Fibroblast of villous mesenchyme (primary cell): ENCODE measurements at regions not wholly inside any gene's neighbourhood (a gene's known extent, or its start where the extent isn't known, plus 50 kb on each side); places are given as distances from the start of the nearest gene placed in this dataset.
"Not testable (repeated sequence)": the region's sequence is repeated elsewhere in the genome, so short reads cannot be mapped to it uniquely, and the experiment has no call there.

Experiments used
- DNase-seq: peaks from one replicate; pipeline ENCODE4 v3.0.0-alpha.2; 2010; ENCODE audit warnings: low read depth
- H3K4me3 ChIP-seq: 2 replicates; pipeline ENCODE4 v1.5.1; 2011; ENCODE audit warnings: low read depth, mild to moderate bottlenecking, low read length
- TF ChIP-seq, protein P1 (sequence below): IDR thresholded peaks from 2 replicates; pipeline ENCODE4 v1.5.1; 2012; ENCODE audit warnings: low read depth, mild to moderate bottlenecking, low read length; ENCODE audit not compliant: insufficient read depth

DNA sequence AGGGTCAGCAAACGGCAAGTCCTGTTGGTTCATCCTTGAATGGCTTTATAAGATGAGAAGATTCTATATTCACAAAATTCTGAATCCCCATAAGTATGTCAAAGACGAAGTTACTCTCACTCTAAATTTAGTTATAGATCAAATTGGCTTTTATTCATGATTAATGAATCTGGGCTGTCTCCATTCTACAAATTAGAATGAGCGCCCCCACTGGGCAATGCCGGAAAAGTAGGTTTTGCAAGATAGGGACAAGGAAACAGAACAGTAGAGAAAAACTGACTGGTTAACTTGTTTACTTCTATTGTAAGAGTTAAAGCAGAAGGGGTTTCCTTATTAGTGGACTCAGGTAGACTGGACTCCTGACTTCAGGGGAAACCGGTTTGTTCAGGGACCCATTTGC, 100.3 kb downstream of the F11 start:
- no peak overlapping the region for H3K4me3 ChIP-seq
- TF ChIP-seq, protein P1, sequence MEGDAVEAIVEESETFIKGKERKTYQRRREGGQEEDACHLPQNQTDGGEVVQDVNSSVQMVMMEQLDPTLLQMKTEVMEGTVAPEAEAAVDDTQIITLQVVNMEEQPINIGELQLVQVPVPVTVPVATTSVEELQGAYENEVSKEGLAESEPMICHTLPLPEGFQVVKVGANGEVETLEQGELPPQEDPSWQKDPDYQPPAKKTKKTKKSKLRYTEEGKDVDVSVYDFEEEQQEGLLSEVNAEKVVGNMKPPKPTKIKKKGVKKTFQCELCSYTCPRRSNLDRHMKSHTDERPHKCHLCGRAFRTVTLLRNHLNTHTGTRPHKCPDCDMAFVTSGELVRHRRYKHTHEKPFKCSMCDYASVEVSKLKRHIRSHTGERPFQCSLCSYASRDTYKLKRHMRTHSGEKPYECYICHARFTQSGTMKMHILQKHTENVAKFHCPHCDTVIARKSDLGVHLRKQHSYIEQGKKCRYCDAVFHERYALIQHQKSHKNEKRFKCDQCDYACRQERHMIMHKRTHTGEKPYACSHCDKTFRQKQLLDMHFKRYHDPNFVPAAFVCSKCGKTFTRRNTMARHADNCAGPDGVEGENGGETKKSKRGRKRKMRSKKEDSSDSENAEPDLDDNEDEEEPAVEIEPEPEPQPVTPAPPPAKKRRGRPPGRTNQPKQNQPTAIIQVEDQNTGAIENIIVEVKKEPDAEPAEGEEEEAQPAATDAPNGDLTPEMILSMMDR = no peak
- DNase-seq = no peak

DNA sequence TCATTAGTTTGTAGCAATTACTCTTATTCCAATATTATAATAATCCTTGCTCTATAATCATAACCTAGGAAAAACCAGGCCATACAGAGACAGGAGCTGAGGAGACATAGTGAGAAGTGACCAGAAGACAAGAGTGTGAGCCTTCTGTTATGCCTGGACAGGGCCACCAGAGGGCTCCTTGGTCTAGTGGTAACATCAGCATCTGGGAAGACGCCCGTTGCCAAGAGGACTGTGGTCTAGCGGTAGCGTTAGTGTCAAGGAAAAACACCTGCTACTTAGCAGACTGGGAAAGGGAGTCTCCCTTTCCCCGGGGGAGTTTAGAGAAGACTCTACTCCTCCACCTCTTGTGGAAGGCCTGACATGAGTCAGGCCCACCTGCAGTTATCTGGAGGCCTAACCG, 97.0 kb downstream of the F11 start:
- not testable (repeated sequence) for DNase-seq, H3K4me3 ChIP-seq

GRCh38 chr4:186360551-186360950, 94.6 kb downstream of the F11 start:
- TF ChIP-seq, protein P1 = no peak
- no peak overlapping the region for H3K4me3 ChIP-seq
- DNase-seq = no peak

DNA sequence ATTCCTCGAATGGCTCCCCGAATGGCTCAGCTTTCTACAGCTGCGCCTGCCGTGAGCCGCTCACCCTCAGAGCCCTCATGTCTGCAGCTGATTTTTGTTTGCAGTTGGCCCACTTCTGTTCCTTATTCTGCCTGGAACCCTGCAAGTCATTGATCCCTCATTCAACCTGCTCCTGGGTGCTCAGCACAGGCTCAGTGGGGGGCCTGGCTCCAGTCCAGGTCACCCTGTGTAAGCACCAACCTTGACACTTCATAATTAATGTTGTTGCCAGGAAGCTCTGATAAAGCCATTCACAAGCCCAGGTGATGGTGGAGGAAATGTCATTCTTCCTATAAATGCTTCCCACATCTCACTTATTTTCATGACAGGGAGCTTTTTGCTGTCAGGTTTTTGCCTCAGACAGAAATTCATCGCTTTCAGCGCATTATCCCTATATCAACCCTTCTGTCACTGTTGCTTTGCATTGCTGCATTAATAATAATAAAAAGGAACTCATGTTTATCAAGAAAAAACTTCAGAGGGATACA, 85.7 kb downstream of the F11 start:
- TF ChIP-seq, protein P1 = no peak
- no peak for DNase-seq
- no peak overlapping the region for H3K4me3 ChIP-seq

GRCh38 chr4:186348433-186348832, 82.4 kb downstream of the F11 start:
- TF ChIP-seq, protein P1 = no peak
- DNase-seq = no peak
- H3K4me3 ChIP-seq = no peak overlapping the region

GRCh38 chr4:186347743-186348142, 81.8 kb downstream of the F11 start:
- DNase-seq = no peak
- TF ChIP-seq, protein P1 = no peak
- H3K4me3 ChIP-seq = no peak overlapping the region

GRCh38 chr4:186345184-186345583, 79.2 kb downstream of the F11 start:
- TF ChIP-seq, protein P1 = no peak
- DNase-seq = no peak
- H3K4me3 ChIP-seq = no peak overlapping the region

DNA sequence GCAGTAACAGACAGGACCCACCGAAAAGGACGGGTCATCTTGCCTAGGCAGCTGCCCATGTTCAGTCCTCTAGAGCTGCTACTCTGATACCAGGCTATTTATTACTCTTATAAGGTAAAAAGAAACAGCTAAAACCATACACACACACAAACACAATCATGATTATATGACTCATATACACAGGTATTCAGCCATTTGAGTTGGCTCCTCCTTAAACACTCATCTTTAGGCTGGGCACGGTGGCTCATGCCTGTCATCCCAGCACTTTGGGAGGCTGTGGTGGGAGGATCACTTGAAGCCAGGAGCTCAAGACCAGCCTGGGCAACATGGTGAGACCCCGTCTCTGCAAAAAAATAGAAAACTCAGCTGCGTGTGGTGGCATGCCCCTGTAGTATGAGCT, 76.6 kb downstream of the F11 start:
- no peak for DNase-seq
- TF ChIP-seq, protein P1 = no peak
- no peak overlapping the region for H3K4me3 ChIP-seq
